HCT116 (cell line): ENCODE measurements at regions not wholly inside any gene's neighbourhood (a gene's known extent, or its start where the extent isn't known, plus 50 kb on each side); places are given as distances from the start of the nearest gene placed in this dataset.

ENCODE experiments used
- EZH2 ChIP-seq: fragments of 200-600 bp; sonication (generic); IDR thresholded peaks from 2 replicates; pipeline ENCODE4 v1.6.1; 2017; ENCODE audit warnings: antibody characterized with exemption, mixed run types
- POLR2A ChIP-seq: IDR thresholded peaks from 2 replicates; pipeline ENCODE4 v1.7.0; 2011; ENCODE audit warnings: borderline replicate concordance; ENCODE audit not compliant: insufficient read depth, insufficient read length; ENCODE audit errors: extremely low read depth
- SP1 ChIP-seq: IDR thresholded peaks from 2 replicates; pipeline ENCODE4 v1.6.1; 2012; ENCODE audit warnings: low read depth
- YY1 ChIP-seq: IDR thresholded peaks from 2 replicates; pipeline ENCODE4 v1.6.1; 2011; ENCODE audit warnings: low read length, low read depth, moderate library complexity, mild to moderate bottlenecking; ENCODE audit not compliant: insufficient replicate concordance; ENCODE audit errors: extremely low read depth
- TF ChIP-seq, protein P1 (sequence below), 3 experiments: fragments of 200-600 bp in 1 of 3; sonication (generic) in 1 of 3; IDR thresholded peaks in 2 of 3; conservative IDR thresholded peaks in 1 of 3; 2 replicates each; pipeline ENCODE4 v1.5.1; 2012 to 2017; ENCODE audit warnings: low read depth in 2 of 3, low read length in 2 of 3, antibody characterized with exemption in 1 of 3, borderline replicate concordance in 1 of 3, control low read depth in 1 of 3, mild to moderate bottlenecking in 1 of 3, mixed read lengths in 1 of 3, mixed run types in 1 of 3, moderate library complexity in 1 of 3; ENCODE audit not compliant: insufficient read depth in 1 of 3
- TF ChIP-seq, protein P2 (sequence below): IDR thresholded peaks from 2 replicates; pipeline ENCODE4 v1.6.1; 2012

DNA sequence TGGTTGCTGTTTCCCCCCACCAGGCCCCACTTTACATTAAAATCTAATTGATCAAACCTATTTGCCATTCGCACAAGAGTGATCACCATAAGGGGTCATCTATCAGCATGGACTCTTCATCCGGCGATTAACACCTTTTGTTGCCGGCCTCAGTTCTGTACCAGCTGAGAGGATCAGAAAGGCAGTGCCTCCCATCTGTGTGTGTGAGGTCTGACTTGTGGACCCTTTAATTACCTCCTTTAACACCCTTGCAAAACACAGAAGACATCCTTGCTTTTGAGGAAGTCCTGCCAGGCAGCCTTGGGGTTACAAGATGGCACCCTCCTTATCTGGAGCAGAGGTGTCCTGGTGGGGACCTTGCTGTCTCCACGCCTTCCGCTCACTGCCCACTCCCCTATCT lies 77.2 kb upstream of the IRX3 start:
- TF ChIP-seq, protein P1, sequence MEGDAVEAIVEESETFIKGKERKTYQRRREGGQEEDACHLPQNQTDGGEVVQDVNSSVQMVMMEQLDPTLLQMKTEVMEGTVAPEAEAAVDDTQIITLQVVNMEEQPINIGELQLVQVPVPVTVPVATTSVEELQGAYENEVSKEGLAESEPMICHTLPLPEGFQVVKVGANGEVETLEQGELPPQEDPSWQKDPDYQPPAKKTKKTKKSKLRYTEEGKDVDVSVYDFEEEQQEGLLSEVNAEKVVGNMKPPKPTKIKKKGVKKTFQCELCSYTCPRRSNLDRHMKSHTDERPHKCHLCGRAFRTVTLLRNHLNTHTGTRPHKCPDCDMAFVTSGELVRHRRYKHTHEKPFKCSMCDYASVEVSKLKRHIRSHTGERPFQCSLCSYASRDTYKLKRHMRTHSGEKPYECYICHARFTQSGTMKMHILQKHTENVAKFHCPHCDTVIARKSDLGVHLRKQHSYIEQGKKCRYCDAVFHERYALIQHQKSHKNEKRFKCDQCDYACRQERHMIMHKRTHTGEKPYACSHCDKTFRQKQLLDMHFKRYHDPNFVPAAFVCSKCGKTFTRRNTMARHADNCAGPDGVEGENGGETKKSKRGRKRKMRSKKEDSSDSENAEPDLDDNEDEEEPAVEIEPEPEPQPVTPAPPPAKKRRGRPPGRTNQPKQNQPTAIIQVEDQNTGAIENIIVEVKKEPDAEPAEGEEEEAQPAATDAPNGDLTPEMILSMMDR (IDR thresholded peaks at IDR 0.05 in 2 of 3, conservative IDR thresholded peaks at IDR 0.05 in 1 of 3; ENCODE audit: borderline replicate concordance in 1 of 3, insufficient read depth in 1 of 3, low read depth in 2 of 3, low read length in 2 of 3): no peak
- TF ChIP-seq SP1: no peak
- TF ChIP-seq POLR2A: no peak
- TF ChIP-seq EZH2: no peak
- no peak for TF ChIP-seq YY1
- TF ChIP-seq, protein P2, sequence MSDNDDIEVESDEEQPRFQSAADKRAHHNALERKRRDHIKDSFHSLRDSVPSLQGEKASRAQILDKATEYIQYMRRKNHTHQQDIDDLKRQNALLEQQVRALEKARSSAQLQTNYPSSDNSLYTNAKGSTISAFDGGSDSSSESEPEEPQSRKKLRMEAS: no peak
